Tibial nerve (tissue), 4 donors: ENCODE measurements at regions not wholly inside any gene's neighbourhood (a gene's known extent, or its start where the extent isn't known, plus 50 kb on each side); places are given as distances from the start of the nearest gene placed in this dataset.

Experiments used
- DNase-seq, 2 donors: peaks; one replicate each; pipeline ENCODE4 v3.0.0-alpha.2; 2019; ENCODE audit warnings: low spot score in 2 of 2
- H3K27ac ChIP-seq, 4 donors: fragments of 200-600 bp; sonication (generic) in 3 of 4; one replicate each; pipeline ENCODE4 v1.5.1; 2017 to 2019; ENCODE audit warnings: mild to moderate bottlenecking in 1 of 4
- H3K27me3 ChIP-seq, 2 donors: fragments of 200-600 bp; sonication (generic) in 1 of 2; one replicate each; pipeline versions ENCODE4 v1.5.1 to v1.6.0; 2017 to 2019
- H3K36me3 ChIP-seq, 3 donors: fragments of 200-600 bp; sonication (generic); one replicate each; pipeline ENCODE4 v1.5.1; 2018 to 2019
- H3K4me1 ChIP-seq, 4 donors: fragments of 200-600 bp; sonication (generic) in 3 of 4; one replicate each; pipeline ENCODE4 v1.5.1; 2017 to 2019
- H3K4me3 ChIP-seq, 4 donors: fragments of 200-600 bp; sonication (generic) in 3 of 4; one replicate each; pipeline ENCODE4 v1.5.1; 2017 to 2019; ENCODE audit warnings: mild to moderate bottlenecking in 1 of 4, moderate library complexity in 1 of 4
- H3K9me3 ChIP-seq, 4 donors: fragments of 200-600 bp; sonication (generic) in 3 of 4; one replicate each; pipeline ENCODE4 v1.5.1; 2017 to 2019
- EP300 ChIP-seq, 2 donors: sonication (generic); formaldehyde crosslinking; IDR thresholded peaks; one replicate each; pipeline ENCODE4 v1.6.1; 2017; ENCODE audit warnings: antibody characterized with exemption in 2 of 2, mild to moderate bottlenecking in 1 of 2
- POLR2A ChIP-seq, 2 donors: fragments of 450-650 bp; IDR thresholded peaks; one replicate each; pipeline ENCODE4 v1.6.1; 2017; ENCODE audit warnings: antibody characterized with exemption in 2 of 2, mild to moderate bottlenecking in 2 of 2, moderate library complexity in 2 of 2
- whole genome bisulfite sequencing, 2 donors: methylation state at CpG; one replicate each; pipeline ENCODE4 v1.1.5; 2018; 5-methylcytosine and 5-hydroxymethylcytosine counted together
- TF ChIP-seq, protein P1 (sequence below), 5 experiments: fragments of 200-600 bp in 3 of 5; fragments of 450-650 bp in 2 of 5; sonication (generic) in 3 of 5; IDR thresholded peaks; one replicate each; pipeline ENCODE4 v1.5.1; 2016 to 2019; ENCODE audit warnings: antibody characterized with exemption in 5 of 5, mild to moderate bottlenecking in 3 of 5, moderate library complexity in 2 of 5

DNA sequence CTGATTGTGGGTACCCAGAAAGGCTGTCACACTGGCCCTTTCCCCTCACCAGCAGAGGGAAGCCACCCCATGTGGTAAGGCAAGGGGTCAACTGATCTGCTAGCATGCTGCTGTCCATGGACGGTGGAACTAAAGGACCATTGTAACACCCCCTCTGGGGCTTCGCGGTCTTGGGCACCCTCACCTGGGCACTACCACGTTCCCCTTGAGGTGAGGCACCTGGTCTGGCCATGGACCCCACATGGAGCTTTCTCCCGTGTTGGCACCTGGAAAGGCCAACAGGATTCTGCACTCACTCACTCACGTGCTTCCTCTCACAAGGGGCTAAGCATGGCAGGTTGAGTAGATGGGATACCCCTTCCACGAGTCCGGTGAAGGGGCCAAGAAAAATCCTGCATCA lies 72.0 kb upstream of the RFX3 start:
- H3K4me3 ChIP-seq = no peak overlapping the region
- no peak for DNase-seq
- no peaks in the 10 kb centered on the region for H3K27me3 ChIP-seq
- WGBS, 2 donors = 93% methylated on average over 7 to 8 of the region's 8 CpGs
- no peaks in the 10 kb centered on the region for H3K4me1 ChIP-seq
- H3K9me3 ChIP-seq = no peaks in the 10 kb centered on the region
- TF ChIP-seq POLR2A (IDR thresholded peaks at IDR 0.05) (no peak), EP300 (IDR thresholded peaks at IDR 0.05) (no peak)
- TF ChIP-seq, protein P1, sequence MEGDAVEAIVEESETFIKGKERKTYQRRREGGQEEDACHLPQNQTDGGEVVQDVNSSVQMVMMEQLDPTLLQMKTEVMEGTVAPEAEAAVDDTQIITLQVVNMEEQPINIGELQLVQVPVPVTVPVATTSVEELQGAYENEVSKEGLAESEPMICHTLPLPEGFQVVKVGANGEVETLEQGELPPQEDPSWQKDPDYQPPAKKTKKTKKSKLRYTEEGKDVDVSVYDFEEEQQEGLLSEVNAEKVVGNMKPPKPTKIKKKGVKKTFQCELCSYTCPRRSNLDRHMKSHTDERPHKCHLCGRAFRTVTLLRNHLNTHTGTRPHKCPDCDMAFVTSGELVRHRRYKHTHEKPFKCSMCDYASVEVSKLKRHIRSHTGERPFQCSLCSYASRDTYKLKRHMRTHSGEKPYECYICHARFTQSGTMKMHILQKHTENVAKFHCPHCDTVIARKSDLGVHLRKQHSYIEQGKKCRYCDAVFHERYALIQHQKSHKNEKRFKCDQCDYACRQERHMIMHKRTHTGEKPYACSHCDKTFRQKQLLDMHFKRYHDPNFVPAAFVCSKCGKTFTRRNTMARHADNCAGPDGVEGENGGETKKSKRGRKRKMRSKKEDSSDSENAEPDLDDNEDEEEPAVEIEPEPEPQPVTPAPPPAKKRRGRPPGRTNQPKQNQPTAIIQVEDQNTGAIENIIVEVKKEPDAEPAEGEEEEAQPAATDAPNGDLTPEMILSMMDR (IDR thresholded peaks at IDR 0.05) = no peak
- no peak overlapping the region for H3K27ac ChIP-seq
- H3K36me3 ChIP-seq = no peaks in the 10 kb centered on the region

DNA sequence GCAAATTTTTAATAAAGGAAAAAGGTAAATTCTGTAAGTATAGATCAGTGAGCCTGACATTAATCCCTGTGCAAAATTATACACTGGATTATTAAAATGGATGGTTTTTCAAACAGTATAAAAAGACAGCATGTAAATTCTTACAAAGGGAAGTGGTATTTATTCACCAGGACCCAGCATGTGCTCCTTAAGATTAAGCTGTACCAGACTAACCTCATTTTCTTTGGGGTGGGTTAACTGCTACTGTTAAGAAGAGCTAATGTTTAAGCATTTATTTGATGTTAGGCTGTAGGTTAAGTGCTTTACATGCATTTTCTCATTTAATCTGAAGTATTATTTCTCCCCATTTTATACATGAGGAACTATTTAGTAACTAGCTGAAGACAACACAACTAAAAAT lies 60.3 kb upstream of the RFX3 start:
- no peak overlapping the region for H3K4me3 ChIP-seq

DNA sequence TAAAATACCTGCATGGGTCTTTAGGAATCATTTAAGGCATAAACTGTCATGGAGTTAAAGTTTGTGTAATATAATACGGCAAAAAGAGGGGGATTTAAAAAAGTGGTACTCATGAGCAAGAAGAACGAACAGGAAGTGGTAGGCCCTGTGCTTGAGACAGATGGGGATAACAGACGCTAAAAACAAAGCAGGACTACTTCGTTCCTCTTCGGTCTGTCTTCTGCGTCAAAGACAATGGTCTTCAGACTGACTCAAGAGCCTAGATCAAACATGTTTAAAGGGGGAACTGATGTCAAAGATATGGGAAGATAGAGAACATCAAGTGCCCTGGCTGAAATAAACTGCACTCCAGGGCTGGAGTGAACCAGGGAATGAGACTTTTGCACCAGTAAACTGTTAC lies 59.8 kb upstream of the RFX3 start:
- H3K9me3 ChIP-seq = peaks cover 0 to 41% (median 11%) of the 10 kb centered on the region in 4 donors
- no peaks in the 10 kb centered on the region for H3K4me1 ChIP-seq
- WGBS, 2 donors = 81 to 83% methylated on average over 6 of the region's 6 CpGs
- H3K36me3 ChIP-seq = peaks cover 0 to 9% (median 0%) of the 10 kb centered on the region in 3 donors
- DNase-seq = no peak
- H3K27ac ChIP-seq = no peak overlapping the region
- no peak overlapping the region for H3K4me3 ChIP-seq
- TF ChIP-seq EP300 (IDR thresholded peaks at IDR 0.05) = no peak
- TF ChIP-seq, protein P1 (IDR thresholded peaks at IDR 0.05) = no peak
- no peak for TF ChIP-seq POLR2A (IDR thresholded peaks at IDR 0.05)
- no peaks in the 10 kb centered on the region for H3K27me3 ChIP-seq

More for the DNA sequence above, 60.3 kb upstream of the RFX3 start:
- Histone ChIP-seq H3K27me3 (no peaks in the 10 kb centered on the region), H3K4me1 (no peaks in the 10 kb centered on the region), H3K27ac (no peak overlapping the region), H3K9me3 (peaks cover 0 to 36% (median 12%) of the 10 kb centered on the region in 4 donors), H3K36me3 (peaks cover 0 to 7% (median 0%) of the 10 kb centered on the region in 3 donors)
- TF ChIP-seq EP300 (IDR thresholded peaks at IDR 0.05) (no peak), POLR2A (IDR thresholded peaks at IDR 0.05) (no peak)
- TF ChIP-seq, protein P1 (IDR thresholded peaks at IDR 0.05) = no peak
- no peak for DNase-seq

DNA sequence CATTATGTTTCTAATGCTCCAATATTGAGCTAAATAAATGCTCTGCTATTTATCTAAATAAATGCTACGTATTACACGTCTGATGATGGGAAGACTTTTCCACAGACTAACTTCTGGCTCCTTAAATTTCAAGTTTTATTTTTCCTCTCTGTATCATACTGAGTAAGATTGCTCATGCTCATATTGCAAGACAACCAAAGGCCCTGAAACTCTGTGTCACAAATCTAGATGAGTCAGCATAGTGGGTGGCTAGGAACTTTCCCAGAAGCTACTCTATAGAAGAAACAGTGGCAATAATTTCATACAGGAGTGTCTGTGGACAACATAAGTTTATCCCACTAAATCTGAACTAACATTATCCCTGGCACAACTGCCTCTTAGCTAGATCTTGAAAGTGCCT lies 53.0 kb upstream of the RFX3 start:
- no peak for DNase-seq
- H3K4me3 ChIP-seq = no peak overlapping the region
- no peaks in the 10 kb centered on the region for H3K27me3 ChIP-seq
- 96 to 99% methylated on average over 2 of the region's 2 CpGs for WGBS, 2 donors
- H3K27ac ChIP-seq = no peak overlapping the region
- H3K9me3 ChIP-seq = peaks cover 0 to 49% (median 10%) of the 10 kb centered on the region in 4 donors
- H3K4me1 ChIP-seq = no peaks in the 10 kb centered on the region
- TF ChIP-seq, protein P1 (IDR thresholded peaks at IDR 0.05) = no peak
- TF ChIP-seq EP300 (IDR thresholded peaks at IDR 0.05) = no peak
- no peak for TF ChIP-seq POLR2A (IDR thresholded peaks at IDR 0.05)
- peaks cover 0 to 22% (median 0%) of the 10 kb centered on the region in 3 donors for H3K36me3 ChIP-seq

DNA sequence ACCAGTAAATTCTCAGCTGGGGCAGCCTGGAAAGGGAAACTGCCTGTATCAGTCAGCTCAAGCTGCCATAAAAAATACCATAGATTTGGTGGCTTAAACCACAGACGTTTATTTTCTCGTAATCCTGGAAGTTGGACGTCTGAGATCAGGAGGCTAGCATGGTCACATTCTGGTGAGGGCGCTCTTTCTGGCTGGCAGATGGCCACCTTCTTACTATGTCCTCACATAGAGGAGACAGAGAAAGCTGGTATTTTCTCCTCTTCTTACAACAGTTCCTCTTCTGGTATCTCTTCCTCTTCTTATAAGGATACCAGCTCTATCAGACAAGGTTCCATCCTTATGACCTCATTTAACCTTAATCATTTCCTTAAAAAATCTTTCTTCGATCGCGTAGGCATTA lies 50.5 kb upstream of the RFX3 start:
- TF ChIP-seq EP300 (IDR thresholded peaks at IDR 0.05) = no peak
- no peak for TF ChIP-seq POLR2A (IDR thresholded peaks at IDR 0.05)
- TF ChIP-seq, protein P1 (IDR thresholded peaks at IDR 0.05) = no peak
- Histone ChIP-seq H3K36me3 (peaks cover 0 to 22% (median 0%) of the 10 kb centered on the region in 3 donors), H3K27ac (no peak overlapping the region), H3K4me3 (no peak overlapping the region), H3K9me3 (peaks cover 0 to 24% (median 0%) of the 10 kb centered on the region in 4 donors), H3K4me1 (no peaks in the 10 kb centered on the region), H3K27me3 (no peaks in the 10 kb centered on the region)
- DNase-seq = peak in 1 of 2 donors; percentile 13
- 68 to 87% methylated on average over 7 of the region's 7 CpGs for WGBS, 2 donors
